Stimulated activated naive CD8-positive, alpha-beta T cell treated with anti-CD3 and anti-CD28 coated beads, Interleukin-15, amount 100 ng/mL, for 72 hours (primary cell): ENCODE measurements at regions not wholly inside any gene's neighbourhood (a gene's known extent, or its start where the extent isn't known, plus 50 kb on each side); places are given as distances from the start of the nearest gene placed in this dataset.
A peak's percentile ranks its signal among the peaks of the same experiment; 100 is the strongest.

Experiments used
- ATAC-seq: fragments of 150-1000 bp; cut with Tn5 transposase; 2 replicates; pipeline ENCODE4 v1.10.0; 2021; ENCODE audit warnings: mild to moderate bottlenecking, moderate library complexity
- DNase-seq, 2 donors: peaks; one replicate each; pipeline ENCODE4 v3.0.0; 2021 to 2022
- H3K27ac Mint-ChIP-seq, 2 donors: one replicate each; pipeline ENCODE4 v1.8.0; 2022; ENCODE audit warnings: mild to moderate bottlenecking in 2 of 2, mixed read lengths in 2 of 2, moderate library complexity in 2 of 2
- H3K27me3 Mint-ChIP-seq: one replicate; pipeline ENCODE4 v1.8.0; 2022; ENCODE audit warnings: mixed read lengths
- H3K4me1 Mint-ChIP-seq: one replicate; pipeline ENCODE4 v1.8.0; 2022; ENCODE audit warnings: mild to moderate bottlenecking, mixed read lengths
- H3K4me3 Mint-ChIP-seq, 2 donors: one replicate each; pipeline ENCODE4 v1.8.0; 2022; ENCODE audit warnings: mild to moderate bottlenecking in 2 of 2, mixed read lengths in 2 of 2, moderate library complexity in 1 of 2
- H3K9me3 Mint-ChIP-seq, 2 donors: one replicate each; pipeline ENCODE4 v1.8.0; 2022; ENCODE audit warnings: mixed read lengths in 2 of 2

DNA sequence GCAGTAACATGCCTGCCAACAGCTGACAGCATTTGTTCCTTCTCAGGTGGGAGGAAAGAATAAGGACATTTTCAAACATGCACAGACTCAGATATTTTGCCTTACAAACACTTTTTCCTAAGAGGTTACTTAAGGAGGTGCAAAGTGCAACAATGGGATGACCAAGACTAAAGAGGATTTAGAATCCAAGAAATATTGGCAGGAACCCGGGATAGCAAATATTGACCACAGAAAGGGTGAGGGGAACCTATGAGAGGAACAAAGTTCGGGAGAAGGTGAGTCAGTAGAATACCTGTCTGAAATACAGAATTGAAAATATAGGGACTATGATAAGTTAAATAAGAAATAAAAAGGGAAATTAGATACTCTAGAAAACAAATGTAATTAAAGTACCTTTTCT is 321.9 kb upstream of the EMCN start:
- no peak for ATAC-seq
- Mint-ChIP-seq H3K4me3 (no peak overlapping the region), H3K9me3 (no peaks in the 10 kb centered on the region), H3K27ac (no peak overlapping the region), H3K4me1 (no peaks in the 10 kb centered on the region), H3K27me3 (peaks cover 8% of the 10 kb centered on the region)
- DNase-seq: no peak

DNA sequence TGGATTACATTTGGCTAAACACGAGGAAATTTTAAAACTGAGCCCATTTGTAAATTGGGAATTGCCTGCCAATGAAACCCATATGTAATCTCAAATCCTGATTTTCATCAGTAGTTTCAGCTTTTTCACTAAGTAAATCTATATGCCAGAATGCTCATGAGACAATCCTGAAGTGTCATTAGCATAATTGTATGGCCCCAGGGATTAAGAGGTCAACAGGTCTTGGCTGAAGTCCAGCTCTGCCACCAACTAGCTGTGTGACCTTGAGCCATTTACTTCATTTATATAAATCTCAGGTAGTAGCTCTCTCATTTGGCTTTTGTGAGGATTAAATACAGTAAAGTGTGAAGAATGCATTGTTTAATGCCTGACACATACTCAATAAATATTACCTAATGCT is 320.5 kb upstream of the EMCN start:
- H3K9me3 Mint-ChIP-seq: no peaks in the 10 kb centered on the region
- DNase-seq: no peak
- no peak overlapping the region for H3K27ac Mint-ChIP-seq
- ATAC-seq: no peak
- peaks cover 8% of the 10 kb centered on the region for H3K27me3 Mint-ChIP-seq
- no peak overlapping the region for H3K4me3 Mint-ChIP-seq
- no peaks in the 10 kb centered on the region for H3K4me1 Mint-ChIP-seq

DNA sequence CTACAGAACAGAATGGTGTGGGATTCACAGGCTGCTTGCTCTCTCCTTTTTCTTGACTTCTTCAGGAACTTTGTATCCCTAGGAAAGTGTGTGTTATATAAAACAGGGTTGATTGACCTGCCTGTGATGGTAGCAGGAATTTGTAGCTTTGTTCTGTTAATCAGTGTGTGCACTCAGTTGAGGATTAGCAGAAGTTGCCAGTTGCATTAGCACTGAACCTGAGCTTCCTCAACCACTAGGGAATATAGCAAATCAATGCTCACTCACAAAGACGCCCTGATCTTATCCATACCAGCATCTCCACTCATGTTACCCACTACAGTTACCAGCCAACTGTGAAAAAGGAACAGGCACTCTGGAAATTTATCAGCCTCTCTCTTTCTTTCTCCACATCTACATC is 319.1 kb upstream of the EMCN start:
- H3K9me3 Mint-ChIP-seq: no peaks in the 10 kb centered on the region
- no peak overlapping the region for H3K27ac Mint-ChIP-seq

DNA sequence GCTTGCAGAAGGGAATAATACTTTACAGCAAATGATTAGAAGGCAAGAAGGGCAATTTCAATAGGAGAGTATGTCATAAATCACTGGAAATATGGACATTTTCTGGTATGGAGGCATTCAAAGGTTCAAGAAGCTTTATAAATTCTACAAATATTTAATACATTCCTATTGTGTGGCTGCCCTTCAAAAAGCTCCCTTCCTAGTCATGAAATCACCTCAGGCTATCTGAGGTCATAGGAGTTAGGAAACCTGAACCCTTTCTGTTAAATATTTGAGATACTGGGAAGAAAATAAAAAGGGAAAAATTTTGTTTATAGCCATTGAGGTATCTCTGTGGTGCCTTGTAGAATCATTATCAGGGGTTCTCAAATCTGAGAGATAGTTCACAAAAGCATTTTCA is 316.8 kb upstream of the EMCN start:
- H3K4me1 Mint-ChIP-seq: no peaks in the 10 kb centered on the region
- H3K27me3 Mint-ChIP-seq: peaks cover 3% of the 10 kb centered on the region
- no peak overlapping the region for H3K4me3 Mint-ChIP-seq
- H3K9me3 Mint-ChIP-seq: peaks cover 0 to 8% of the 10 kb centered on the region in 2 donors
- no peak for ATAC-seq
- H3K27ac Mint-ChIP-seq: no peak overlapping the region
- DNase-seq: no peak

More for the DNA sequence above, 319.1 kb upstream of the EMCN start:
- H3K4me3 Mint-ChIP-seq: no peak overlapping the region
- ATAC-seq (no peak), DNase-seq (no peak)
- peaks cover 8% of the 10 kb centered on the region for H3K27me3 Mint-ChIP-seq
- no peaks in the 10 kb centered on the region for H3K4me1 Mint-ChIP-seq

DNA sequence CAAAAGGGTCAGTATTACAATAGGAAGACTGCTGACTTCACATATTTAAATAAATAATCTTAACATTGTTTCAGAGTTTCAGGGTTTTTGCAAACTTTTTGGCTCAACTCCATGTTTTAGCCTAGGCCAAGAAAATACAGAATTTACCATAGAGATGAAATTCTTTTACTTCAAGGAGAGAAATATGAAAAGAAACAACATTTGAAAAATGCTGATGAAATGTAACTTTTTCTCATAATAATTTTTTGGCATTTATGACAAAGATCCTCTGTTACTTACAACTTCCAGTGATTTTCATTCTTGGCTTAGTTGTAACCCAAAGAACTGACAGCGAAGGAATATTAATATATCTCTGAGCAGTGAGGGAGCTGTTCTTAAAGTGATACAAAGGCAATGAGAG is 316.1 kb upstream of the EMCN start:
- Mint-ChIP-seq H3K4me3 (no peak overlapping the region), H3K27ac (no peak overlapping the region), H3K9me3 (peaks cover 0 to 10% of the 10 kb centered on the region in 2 donors), H3K4me1 (no peaks in the 10 kb centered on the region), H3K27me3 (no peaks in the 10 kb centered on the region)
- no peak for ATAC-seq
- DNase-seq: no peak

DNA sequence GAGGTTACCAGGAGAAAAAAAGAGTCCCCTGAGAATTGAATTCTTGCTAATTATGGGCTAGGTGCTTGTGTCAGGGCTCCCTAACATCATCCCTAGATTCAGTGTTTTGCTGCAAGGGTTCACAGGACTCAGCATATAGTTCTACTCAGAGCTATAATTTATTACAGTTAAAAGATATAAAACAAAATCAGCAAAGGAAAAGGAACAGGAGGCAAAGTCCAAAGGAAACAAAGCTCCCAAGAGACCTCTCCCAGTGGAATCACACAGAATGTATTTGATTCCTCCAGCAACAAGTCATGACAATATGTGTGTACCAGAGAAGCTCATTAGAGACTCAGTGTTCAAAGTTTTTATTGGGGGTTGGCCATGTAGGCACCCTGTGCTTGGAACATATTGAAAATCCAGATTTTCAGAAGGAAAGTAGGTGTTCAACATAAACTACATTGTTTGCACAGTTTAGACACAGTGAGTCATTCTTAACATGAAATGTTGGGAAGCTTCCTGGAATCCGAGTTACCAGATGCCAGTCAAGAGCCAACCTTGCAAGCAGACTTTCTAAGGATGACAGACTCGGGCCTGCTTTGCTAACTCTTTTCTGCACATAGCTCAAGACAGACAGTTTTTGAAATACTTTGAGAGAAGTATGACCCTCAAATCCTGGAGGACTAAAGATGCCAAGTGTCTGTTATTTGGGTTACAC is 311.3 kb upstream of the EMCN start:
- no peaks in the 10 kb centered on the region for H3K4me1 Mint-ChIP-seq
- DNase-seq (no peak), ATAC-seq (no peak)
- peaks cover 0 to 17% of the 10 kb centered on the region in 2 donors for H3K9me3 Mint-ChIP-seq
- no peak overlapping the region for H3K27ac Mint-ChIP-seq
- no peak overlapping the region for H3K4me3 Mint-ChIP-seq
- H3K27me3 Mint-ChIP-seq: no peaks in the 10 kb centered on the region

DNA sequence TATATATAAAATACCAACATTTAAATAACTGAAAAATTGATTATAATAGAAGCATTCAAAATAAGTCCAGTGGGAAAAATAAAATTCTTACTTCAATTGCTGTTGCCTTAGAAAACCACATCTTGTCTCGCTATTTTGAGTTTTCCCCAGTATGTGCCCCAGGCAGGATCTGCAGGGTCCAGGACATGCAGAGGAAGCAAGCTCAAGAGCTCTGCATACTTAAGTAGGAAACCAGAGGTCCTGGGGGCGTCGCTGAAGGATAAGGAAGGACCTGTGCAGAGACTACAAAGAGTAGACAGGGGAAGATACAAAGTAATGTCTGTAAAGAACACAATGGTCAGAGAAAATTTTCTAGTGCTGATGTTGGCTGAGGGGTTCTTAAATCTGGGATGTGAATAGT is 310.5 kb upstream of the EMCN start:
- H3K27ac Mint-ChIP-seq: no peak overlapping the region

DNA sequence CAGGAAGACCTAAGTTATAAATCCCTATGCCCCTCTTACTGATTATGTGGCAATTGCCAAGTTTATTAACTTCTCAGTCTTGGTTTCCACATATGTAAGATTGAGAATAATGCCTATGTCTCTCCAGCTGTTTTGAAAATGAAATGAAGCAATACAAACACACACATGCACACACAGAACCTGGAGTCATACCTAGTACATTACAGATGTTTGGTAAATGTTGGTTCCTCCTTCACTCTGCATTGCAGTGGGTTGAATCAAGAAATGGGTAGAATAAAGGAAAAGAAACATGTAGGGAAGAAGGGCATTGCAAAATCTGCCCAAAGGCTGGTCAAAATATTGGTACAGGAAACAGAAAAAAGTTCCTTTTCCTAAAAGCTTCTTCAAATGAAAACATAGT is 309.9 kb upstream of the EMCN start:
- no peak for ATAC-seq
- H3K9me3 Mint-ChIP-seq: peaks cover 0 to 17% of the 10 kb centered on the region in 2 donors
- no peak for DNase-seq

More for the DNA sequence above, 310.5 kb upstream of the EMCN start:
- no peak for ATAC-seq
- Mint-ChIP-seq H3K27me3 (no peaks in the 10 kb centered on the region), H3K4me3 (no peak overlapping the region), H3K4me1 (no peaks in the 10 kb centered on the region), H3K9me3 (peaks cover 0 to 17% of the 10 kb centered on the region in 2 donors)
- DNase-seq: no peak

DNA sequence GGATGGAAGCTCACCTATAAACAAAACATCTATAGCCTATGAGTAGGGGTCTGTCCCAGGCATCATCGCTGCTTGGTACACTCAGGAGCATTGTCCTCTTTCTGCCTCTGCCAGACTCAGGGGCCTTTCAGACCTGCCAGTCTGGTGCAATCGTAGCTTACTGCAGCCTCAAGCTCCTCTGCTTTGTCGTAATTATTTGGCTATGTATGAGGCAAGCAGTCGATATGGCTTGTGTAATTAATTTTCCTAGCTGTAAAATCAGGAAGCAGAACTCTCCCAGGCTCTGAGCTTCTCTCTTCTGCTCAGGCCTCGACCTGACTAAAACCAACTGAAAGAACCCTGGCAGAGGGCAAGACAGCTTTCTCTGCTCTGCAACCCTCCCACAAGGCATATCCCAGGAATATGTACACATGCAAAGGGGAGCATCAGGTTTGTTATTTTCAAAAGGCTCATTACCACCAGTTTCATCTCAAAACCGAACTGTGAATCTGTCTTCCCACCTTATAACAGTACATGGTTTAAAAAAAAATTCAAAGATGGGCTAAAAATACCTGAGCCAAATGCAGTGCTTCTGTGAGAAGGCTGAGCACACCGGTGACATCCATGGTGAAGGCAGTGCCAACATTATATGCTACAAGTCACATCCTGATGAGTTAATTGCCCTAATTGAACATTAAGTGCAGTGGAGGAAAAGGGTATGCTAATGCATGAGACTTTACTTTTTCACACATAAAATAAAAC is 309.2 kb upstream of the EMCN start:
- ATAC-seq: no peak
- Mint-ChIP-seq H3K9me3 (peaks cover 0 to 17% of the 10 kb centered on the region in 2 donors), H3K27me3 (no peaks in the 10 kb centered on the region), H3K4me1 (no peaks in the 10 kb centered on the region), H3K4me3 (no peak overlapping the region), H3K27ac (no peak overlapping the region)
- DNase-seq: no peak

More for the DNA sequence above, 309.9 kb upstream of the EMCN start:
- Mint-ChIP-seq H3K27ac (no peak overlapping the region), H3K4me1 (no peaks in the 10 kb centered on the region), H3K4me3 (no peak overlapping the region), H3K27me3 (no peaks in the 10 kb centered on the region)

DNA sequence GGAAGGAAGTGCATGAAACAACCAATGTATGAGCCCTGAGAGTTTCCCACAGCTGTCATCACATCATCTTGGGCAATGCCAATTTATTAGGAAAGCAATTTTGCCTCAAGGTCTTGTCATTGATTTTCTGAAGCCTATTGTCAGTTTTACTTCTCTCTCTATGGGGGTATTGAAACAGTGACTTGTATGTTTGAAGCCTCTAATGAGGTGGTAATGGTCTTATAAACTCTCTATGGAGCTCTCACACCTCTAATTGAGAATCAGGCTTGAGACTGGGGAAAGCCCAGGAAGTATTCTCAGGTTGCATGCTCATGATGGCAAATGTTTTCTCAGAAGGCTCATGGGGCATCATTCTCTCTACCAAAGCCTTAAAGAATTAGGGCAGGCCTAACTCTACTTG is 308.2 kb upstream of the EMCN start:
- DNase-seq: no peak
- no peak overlapping the region for H3K27ac Mint-ChIP-seq
- peaks cover 0 to 17% of the 10 kb centered on the region in 2 donors for H3K9me3 Mint-ChIP-seq
- no peaks in the 10 kb centered on the region for H3K4me1 Mint-ChIP-seq
- no peak overlapping the region for H3K4me3 Mint-ChIP-seq
- ATAC-seq: no peak
- no peaks in the 10 kb centered on the region for H3K27me3 Mint-ChIP-seq

DNA sequence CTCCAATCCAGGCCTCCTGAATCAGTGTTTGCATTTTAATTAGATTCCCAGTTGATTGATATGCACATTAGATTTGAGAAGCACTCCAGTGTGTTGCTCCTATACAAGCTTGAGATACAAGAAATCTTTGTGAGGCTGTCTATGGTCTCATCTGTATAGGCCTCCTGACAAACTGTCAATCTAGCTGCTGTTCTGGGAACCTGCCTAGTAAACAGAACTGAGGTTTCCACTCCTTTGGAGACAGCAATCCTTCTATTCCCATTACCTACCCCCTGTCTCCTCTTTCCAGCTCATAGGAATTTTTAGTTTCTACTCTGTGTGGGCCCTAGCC is 306.1 kb upstream of the EMCN start:
- DNase-seq: no peak
- H3K27ac Mint-ChIP-seq: peak overlapping the region in 1 of 2 donors; percentile 67
- no peaks in the 10 kb centered on the region for H3K4me1 Mint-ChIP-seq
- peaks cover 0 to 7% of the 10 kb centered on the region in 2 donors for H3K9me3 Mint-ChIP-seq
- peak; percentile 3 for ATAC-seq
- no peaks in the 10 kb centered on the region for H3K27me3 Mint-ChIP-seq
- H3K4me3 Mint-ChIP-seq: no peak overlapping the region

DNA sequence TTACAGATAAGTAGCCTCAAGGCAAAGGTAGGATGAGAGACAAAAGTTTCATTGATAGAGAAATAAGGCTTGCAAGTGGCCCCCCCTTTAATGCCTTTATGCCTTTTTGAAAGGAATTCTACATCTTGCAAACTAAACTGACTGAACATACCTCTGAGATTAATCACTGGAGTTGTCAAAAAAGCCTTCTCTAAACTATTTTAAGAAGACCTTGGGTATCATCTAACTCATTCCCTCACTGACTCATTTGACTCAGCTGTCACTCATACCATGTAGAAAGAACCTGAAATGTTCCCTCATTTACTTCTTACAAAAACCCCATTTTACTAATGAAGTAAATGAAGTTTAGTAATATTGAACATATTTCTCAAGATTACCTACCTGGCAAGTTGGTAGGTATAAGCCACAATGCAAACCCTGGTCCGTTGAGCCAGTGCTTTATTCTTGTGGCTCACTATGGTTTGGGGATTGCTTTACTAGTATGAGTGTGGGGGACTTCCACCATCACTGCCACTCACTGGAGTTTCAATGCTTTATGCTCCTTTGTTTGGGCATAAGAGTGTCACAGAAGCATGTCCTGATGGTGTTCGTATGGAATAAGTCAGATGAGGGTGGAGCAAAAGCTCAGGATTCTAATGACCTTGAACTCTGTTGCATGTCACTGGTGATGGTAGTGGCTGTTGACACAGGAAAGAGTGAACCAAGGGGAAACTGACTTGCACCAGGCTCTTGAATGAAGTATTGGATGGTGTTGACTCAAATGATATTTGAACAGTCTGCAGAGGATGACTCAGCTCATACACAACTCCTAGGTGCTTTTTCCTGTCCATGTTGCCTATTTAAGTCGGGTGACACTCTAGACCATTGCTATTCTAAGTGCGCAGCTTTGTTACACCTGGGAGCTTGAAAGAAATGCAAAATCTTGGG is 305.5 kb upstream of the EMCN start:
- Mint-ChIP-seq H3K4me3 (peak overlapping the region in 1 of 2 donors; percentile 13), H3K27ac (peak overlapping the region in 1 of 2 donors; percentile 87), H3K9me3 (peaks cover 0 to under 1% of the 10 kb centered on the region in 2 donors), H3K27me3 (no peaks in the 10 kb centered on the region), H3K4me1 (no peaks in the 10 kb centered on the region)
- DNase-seq (peak; percentile 6 to 75), ATAC-seq (peak; percentile 93)

DNA sequence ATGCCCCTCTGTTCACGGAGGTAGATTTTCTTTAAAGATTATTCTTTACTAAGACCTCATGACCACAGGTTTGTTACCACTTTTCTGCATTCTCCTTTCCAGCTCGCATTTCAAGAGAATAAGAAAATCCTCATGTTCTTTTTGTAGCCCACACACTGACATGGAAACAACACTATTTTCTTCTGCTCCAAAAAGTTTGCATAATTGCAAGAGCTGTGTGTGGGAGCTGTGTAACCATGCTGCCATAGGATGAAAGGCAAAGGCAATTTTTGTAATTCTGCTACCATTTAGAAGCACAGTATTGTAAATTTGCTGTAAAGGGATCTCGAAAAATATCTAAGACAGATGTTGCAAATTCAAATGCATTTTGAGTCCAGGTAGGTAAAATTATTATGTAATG is 302.4 kb upstream of the EMCN start:
- Mint-ChIP-seq H3K4me3 (no peak overlapping the region), H3K27me3 (no peaks in the 10 kb centered on the region), H3K4me1 (no peaks in the 10 kb centered on the region), H3K9me3 (no peaks in the 10 kb centered on the region), H3K27ac (no peak overlapping the region)
- DNase-seq (no peak), ATAC-seq (no peak)

DNA sequence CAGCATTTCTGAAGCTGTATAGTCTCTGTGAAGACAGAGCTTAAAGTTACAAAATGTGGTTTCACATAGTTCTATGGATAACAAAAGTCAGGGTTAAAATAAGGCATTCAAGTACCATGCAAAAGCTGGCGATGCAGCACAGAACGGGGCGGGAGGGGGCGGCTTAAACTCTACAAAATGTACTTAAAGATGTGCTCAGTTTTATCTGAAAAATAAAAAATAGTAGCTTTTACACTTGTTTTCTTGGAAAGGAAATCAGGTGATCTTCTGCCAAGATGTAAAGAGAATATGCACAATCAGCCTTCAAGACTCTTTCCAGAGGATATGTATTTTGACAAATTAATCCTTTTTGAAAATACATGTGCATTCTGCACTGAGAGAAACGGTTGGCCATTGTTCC is 301.7 kb upstream of the EMCN start:
- H3K4me3 Mint-ChIP-seq: no peak overlapping the region
- DNase-seq (no peak), ATAC-seq (no peak)
- no peaks in the 10 kb centered on the region for H3K9me3 Mint-ChIP-seq
- no peak overlapping the region for H3K27ac Mint-ChIP-seq
- H3K4me1 Mint-ChIP-seq: no peaks in the 10 kb centered on the region
- no peaks in the 10 kb centered on the region for H3K27me3 Mint-ChIP-seq

DNA sequence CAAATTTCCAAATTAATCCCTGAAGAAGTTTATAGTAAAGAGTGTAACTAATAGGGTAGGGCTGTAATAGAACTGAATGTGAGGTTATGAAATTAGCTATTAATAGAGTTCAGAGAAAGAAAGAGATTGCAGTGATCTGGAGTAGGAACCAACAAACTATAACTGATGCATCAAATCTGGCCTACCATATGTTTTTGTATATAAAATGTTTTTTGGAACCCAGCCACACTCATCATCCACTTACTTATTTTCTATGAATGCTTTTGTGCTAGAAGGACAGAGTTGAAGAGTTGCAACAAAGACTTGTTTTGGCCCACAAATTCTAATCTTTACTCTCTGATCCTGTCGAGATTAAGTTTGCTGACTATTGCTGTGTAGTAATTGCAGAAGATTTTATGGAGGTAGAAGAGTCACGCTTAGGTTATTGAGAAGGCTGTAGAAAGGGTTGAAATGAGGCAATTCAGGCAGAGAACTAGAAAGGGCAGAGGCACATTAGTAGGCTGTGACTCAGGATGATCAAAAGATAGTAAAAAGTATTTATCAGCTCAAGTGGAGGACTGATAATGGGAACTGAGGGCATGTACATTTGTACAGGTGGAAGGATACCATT is 298.7 kb upstream of the EMCN start:
- ATAC-seq (no peak), DNase-seq (no peak)
- H3K4me3 Mint-ChIP-seq: no peak overlapping the region
- H3K9me3 Mint-ChIP-seq: no peaks in the 10 kb centered on the region
- no peaks in the 10 kb centered on the region for H3K27me3 Mint-ChIP-seq
- H3K27ac Mint-ChIP-seq: no peak overlapping the region
- no peaks in the 10 kb centered on the region for H3K4me1 Mint-ChIP-seq
